ENCODE measurements at regions not wholly inside any gene's neighbourhood (a gene's known extent, or its start where the extent isn't known, plus 50 kb on each side); places are given as distances from the start of the nearest gene placed in this dataset.
"Not testable (repeated sequence)": the region's sequence is repeated elsewhere in the genome, so short reads cannot be mapped to it uniquely, and the experiment has no call there.

DNA sequence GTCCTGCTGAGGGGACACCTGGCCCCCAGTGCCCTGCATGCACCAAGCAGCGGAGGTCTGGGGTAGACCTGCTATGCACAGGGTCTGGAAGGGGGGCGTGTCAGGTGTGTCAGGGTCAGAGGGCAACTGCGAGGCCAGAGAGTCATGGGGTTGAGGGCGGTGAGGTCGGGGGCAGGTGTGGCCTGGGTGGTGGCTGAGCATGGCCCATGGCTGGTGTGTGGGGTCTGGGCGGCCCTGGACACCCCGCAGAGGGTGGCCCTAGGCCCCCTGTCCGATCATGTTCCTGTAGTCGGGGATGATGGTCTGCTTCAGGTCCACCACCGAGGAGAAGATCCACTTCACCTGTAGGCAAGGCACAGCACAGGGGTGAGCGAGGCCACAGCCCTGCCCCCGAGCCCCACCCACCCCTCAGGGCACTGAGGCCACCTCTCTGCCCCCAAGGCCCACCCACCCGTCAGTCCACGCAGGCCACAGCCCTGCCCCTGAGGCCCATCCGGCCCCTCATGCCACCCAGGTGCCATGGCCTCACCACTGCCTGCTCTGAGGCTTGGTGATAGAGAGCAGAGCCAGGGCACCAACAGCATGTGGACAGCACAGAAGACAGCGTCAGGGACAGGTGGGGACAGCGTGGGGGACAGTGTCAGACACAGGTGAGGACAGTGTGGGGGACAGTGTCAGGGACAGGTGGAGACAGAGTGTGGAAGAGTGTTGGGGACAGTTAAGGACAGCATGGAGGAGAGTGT lies 211.3 kb downstream of the TMEM121 start:
- no peaks in the 10 kb centered on the region for H3K27me3 ChIP-seq (ENCODE audit: control insufficient read depth, insufficient read depth, low read length)
- H3K4me3 ChIP-seq (ENCODE audit: low read depth, low read length) = no peak overlapping the region
- H3K36me3 ChIP-seq (ENCODE audit: control insufficient read depth, insufficient read depth, low read length) = no peaks in the 10 kb centered on the region
- TF ChIP-seq, protein P1, sequence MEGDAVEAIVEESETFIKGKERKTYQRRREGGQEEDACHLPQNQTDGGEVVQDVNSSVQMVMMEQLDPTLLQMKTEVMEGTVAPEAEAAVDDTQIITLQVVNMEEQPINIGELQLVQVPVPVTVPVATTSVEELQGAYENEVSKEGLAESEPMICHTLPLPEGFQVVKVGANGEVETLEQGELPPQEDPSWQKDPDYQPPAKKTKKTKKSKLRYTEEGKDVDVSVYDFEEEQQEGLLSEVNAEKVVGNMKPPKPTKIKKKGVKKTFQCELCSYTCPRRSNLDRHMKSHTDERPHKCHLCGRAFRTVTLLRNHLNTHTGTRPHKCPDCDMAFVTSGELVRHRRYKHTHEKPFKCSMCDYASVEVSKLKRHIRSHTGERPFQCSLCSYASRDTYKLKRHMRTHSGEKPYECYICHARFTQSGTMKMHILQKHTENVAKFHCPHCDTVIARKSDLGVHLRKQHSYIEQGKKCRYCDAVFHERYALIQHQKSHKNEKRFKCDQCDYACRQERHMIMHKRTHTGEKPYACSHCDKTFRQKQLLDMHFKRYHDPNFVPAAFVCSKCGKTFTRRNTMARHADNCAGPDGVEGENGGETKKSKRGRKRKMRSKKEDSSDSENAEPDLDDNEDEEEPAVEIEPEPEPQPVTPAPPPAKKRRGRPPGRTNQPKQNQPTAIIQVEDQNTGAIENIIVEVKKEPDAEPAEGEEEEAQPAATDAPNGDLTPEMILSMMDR (IDR thresholded peaks at IDR 0.05; ENCODE audit: insufficient read depth, low read length, poor library complexity, severe bottlenecking) = no peak
- no peak for DNase-seq (ENCODE audit: low read depth)

DNA sequence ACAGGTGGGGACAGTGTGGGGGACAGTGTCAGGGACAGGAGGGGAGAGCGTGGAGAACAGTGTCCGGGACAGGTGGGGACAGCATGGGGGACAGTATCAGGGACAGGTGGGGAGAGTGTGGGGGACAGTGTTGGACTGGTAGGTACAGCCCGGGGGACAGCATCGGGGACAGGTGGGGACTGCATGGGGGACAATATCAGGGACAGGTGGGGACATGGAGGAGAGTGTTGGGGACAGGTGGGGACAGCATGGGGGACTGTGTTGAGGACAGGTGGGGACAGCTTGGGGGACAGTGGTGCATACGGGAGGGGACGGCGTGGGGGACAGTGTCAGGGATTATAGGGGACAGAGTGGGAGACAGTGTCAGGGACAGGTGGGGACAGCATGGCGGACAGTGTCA lies 212.3 kb downstream of the TMEM121 start:
- Histone ChIP-seq H3K4me3 (ENCODE audit: low read depth, low read length) (no peak overlapping the region), H3K36me3 (ENCODE audit: control insufficient read depth, insufficient read depth, low read length) (no peaks in the 10 kb centered on the region), H3K27me3 (ENCODE audit: control insufficient read depth, insufficient read depth, low read length) (no peaks in the 10 kb centered on the region)
- TF ChIP-seq, protein P1 (IDR thresholded peaks at IDR 0.05; ENCODE audit: insufficient read depth, low read length, poor library complexity, severe bottlenecking) = no peak
- DNase-seq (ENCODE audit: low read depth) = no peak

DNA sequence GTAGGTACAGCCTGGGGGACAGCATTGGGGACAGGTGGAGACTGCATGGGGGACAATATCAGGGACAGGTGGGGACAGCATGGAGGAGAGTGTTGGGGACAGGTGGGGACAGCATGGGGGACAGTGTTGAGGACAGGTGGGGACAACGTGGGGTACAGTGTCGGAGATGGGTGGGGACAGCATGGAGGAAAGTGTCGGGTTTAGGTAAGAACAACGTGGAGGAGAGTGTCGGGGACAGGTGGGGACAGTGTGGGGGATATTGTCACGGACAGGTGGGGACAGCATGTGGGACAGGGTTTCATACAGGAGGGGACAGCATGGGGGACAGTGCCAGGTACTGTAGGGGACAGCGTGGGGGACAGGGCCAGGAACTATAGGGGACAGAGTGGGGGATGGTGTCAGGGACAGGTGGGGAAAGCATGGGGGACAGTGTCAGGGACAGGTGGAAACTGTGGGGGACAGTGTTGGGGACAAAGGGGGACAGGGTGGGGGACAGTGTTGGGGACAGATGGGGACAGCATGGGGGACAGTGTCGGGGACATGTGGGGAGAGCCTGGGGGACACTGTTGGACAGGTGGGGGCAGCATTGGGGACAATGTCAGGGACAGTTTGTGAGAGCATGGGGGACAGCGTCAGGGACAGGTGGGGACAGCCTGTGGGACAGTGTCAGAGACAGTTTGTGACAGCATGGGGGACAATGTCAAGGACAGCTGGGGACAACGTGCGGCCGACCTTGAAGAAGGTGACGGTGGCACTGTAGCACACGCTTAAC lies 213.1 kb downstream of the TMEM121 start:
- TF ChIP-seq, protein P1 (IDR thresholded peaks at IDR 0.05; ENCODE audit: insufficient read depth, low read length, poor library complexity, severe bottlenecking) = no peak
- Histone ChIP-seq H3K27me3 (ENCODE audit: control insufficient read depth, insufficient read depth, low read length) (no peaks in the 10 kb centered on the region), H3K36me3 (ENCODE audit: control insufficient read depth, insufficient read depth, low read length) (no peaks in the 10 kb centered on the region), H3K4me3 (ENCODE audit: low read depth, low read length) (no peak overlapping the region)
- no peak for DNase-seq (ENCODE audit: low read depth)

DNA sequence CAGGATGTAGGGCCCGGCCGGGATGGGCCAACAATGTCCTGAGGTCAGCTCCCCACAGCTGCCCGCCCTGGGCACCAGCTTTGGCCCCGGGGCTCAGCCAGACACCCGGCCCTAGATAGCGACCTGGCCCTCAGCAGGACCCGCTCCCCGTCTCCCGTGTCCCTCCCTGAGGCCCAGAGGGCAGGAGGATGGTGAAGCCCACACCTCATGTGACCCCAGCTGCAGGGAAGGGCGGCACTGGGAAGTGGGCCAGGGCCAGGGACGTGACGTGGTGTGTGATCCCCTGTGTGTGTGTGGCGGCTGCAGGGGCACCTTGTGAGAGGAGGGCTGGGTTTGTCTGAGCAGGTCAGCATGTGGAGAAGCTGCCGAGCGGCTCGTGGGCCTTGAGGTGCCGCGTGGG lies 213.9 kb downstream of the TMEM121 start:
- H3K4me3 ChIP-seq (ENCODE audit: low read depth, low read length); H3K36me3 ChIP-seq (ENCODE audit: control insufficient read depth, insufficient read depth, low read length); DNase-seq (ENCODE audit: low read depth); H3K27me3 ChIP-seq (ENCODE audit: control insufficient read depth, insufficient read depth, low read length): not testable (repeated sequence)

DNA sequence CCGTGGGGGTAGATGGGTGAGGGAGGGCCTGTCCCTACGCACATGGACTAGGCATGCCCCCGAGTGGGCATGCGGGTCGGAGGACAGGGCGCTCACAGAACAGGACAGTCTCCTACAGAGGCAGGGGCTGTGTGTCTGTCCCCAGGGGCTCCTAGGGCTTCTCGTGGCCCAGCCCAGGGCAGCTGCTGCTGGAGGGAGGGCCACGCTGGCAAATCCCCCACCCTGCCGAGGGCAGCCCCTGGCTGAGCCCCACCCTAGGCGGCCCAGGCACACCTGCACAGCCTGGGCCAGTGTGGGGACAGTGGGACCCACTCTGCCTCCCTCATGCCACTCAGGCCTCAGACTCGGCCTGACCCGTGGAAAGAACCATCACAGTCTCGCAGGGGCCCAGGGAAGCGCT lies 214.6 kb downstream of the TMEM121 start:
- H3K27me3 ChIP-seq (ENCODE audit: control insufficient read depth, insufficient read depth, low read length); DNase-seq (ENCODE audit: low read depth); H3K4me3 ChIP-seq (ENCODE audit: low read depth, low read length); H3K36me3 ChIP-seq (ENCODE audit: control insufficient read depth, insufficient read depth, low read length): not testable (repeated sequence)

DNA sequence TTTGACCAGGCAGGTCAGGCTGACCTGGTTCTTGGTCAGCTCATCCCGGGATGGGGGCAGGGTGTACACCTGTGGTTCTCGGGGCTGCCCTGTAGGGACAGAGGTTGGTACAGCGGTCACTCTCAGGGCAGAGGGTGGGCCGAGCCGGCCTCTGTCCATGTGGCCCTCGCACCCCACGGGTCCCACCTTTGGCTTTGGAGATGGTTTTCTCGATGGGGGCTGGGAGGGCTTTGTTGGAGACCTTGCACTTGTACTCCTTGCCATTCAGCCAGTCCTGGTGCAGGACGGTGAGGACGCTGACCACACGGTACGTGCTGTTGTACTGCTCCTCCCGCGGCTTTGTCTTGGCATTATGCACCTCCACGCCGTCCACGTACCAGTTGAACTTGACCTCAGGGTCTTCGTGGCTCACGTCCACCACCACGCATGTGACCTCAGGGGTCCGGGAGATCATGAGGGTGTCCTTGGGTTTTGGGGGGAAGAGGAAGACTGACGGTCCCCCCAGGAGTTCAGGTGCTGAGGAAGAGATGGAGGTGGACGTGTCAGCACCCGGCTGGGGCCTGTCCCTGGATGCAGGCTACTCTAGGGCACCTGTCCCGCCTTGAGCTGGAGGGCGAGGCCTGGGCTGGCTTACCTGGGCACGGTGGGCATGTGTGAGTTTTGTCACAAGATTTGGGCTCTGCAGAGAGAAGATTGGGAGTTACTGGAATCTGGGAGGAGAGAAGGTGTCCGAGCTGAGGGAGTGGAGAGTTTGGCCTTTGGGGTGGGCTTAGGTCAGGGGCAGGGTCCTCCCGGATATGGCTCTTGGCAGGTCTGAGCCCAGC lies 215.5 kb downstream of the TMEM121 start:
- H3K36me3 ChIP-seq (ENCODE audit: control insufficient read depth, insufficient read depth, low read length); H3K27me3 ChIP-seq (ENCODE audit: control insufficient read depth, insufficient read depth, low read length); DNase-seq (ENCODE audit: low read depth); H3K4me3 ChIP-seq (ENCODE audit: low read depth, low read length): not testable (repeated sequence)

DNA sequence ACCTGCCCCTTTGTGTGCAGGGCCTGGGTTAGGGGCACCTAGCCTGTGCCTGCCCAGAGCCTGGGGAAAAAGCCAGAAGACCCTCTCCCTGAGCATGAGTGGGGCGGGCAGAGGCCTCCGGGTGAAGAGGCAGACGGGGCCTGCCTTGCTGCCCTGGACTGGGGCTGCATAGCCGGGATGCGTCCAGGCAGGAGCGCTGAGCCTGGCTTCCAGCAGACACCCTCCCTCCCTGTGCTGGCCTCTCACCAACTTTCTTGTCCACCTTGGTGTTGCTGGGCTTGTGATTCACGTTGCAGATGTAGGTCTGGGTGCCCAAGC lies 216.1 kb downstream of the TMEM121 start:
- TF ChIP-seq, protein P1 (IDR thresholded peaks at IDR 0.05; ENCODE audit: insufficient read depth, low read length, poor library complexity, severe bottlenecking) = no peak
- DNase-seq (ENCODE audit: low read depth) = no peak
- H3K4me3 ChIP-seq (ENCODE audit: low read depth, low read length) = no peak overlapping the region
- no peaks in the 10 kb centered on the region for H3K36me3 ChIP-seq (ENCODE audit: control insufficient read depth, insufficient read depth, low read length)
- no peaks in the 10 kb centered on the region for H3K27me3 ChIP-seq (ENCODE audit: control insufficient read depth, insufficient read depth, low read length)

DNA sequence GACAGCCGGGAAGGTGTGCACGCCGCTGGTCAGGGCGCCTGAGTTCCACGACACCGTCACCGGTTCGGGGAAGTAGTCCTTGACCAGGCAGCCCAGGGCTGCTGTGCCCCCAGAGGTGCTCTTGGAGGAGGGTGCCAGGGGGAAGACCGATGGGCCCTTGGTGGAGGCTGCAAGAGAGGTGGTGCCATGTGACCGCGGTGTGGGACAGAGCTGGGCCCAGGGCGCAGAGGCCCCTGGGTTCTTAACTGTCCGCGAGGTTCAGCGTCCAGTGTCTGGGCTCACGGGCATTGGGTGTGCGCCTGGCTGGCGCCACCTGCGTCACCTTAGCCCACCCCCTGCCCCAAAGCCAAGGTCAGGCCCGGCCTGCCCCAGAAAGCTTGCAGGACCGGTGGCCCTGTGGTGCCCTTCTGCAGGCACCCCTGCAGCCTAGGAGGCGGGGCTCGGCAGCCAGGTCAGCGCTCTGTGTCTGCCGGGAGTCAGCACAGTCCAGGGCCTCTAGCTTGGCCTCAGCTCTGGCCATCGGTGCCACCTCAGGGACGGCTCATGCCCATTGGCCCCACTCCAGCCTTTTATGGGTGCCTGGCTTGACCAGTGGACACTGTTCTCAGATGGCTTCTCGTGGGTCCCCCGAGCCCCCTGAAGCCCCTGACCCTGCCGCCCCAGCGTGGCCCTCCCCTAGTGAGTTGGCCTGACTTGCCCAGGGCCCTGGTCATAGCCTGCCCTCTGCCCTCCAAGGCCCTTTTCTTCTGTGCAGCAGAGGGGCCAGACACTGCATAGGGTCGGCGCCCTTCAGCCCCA lies 216.7 kb downstream of the TMEM121 start:
- H3K27me3 ChIP-seq (ENCODE audit: control insufficient read depth, insufficient read depth, low read length); H3K4me3 ChIP-seq (ENCODE audit: low read depth, low read length); H3K36me3 ChIP-seq (ENCODE audit: control insufficient read depth, insufficient read depth, low read length); DNase-seq (ENCODE audit: low read depth): not testable (repeated sequence)

DNA sequence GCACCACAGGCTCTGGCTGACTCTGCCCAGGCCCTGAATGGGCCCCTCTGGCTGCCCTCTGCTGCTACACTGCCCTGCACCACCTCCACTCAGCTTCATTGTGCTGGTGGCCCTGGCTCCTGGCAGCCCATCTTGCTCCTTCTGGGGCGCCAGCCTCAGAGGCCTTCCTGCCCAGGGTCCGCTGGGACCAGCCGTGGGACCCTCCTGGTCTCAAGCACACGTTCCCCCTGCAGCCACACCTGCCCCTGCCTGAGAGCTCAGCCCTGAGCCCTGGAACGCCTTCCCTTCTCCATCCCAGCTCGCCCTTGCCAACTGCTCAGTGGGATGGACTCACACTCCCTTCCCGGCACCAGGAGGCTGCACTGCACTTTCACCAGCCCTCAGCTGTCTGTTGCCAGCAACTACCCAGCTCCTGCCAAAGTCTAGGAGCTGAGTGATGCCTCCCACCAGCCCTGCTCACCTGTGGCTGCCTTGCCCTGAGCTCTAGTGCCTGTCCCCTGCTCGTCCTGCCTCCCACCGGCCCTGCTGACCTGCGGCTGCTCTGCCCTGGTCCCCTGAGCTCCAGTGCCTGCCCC lies 217.9 kb downstream of the TMEM121 start:
- H3K27me3 ChIP-seq (ENCODE audit: control insufficient read depth, insufficient read depth, low read length); H3K36me3 ChIP-seq (ENCODE audit: control insufficient read depth, insufficient read depth, low read length); DNase-seq (ENCODE audit: low read depth); H3K4me3 ChIP-seq (ENCODE audit: low read depth, low read length): not testable (repeated sequence)
